ENCODE measurements at regions not wholly inside any gene's neighbourhood (a gene's known extent, or its start where the extent isn't known, plus 50 kb on each side); places are given as distances from the start of the nearest gene placed in this dataset.

GRCh38 chr10:5297466-5297865 lies 67.3 kb upstream of the UCN3 start:
- TF ChIP-seq EZH2 (IDR thresholded peaks at IDR 0.05) (no peak), POLR2AphosphoS5 (IDR thresholded peaks at IDR 0.05; ENCODE audit: borderline replicate concordance, low read depth, low read length) (no peak), FOXP2 (optimal IDR thresholded peaks at IDR 0.05; ENCODE audit: control extremely low read depth, extremely low read length, insufficient read depth) (no peak)
